Lung (tissue), 11 donors: ENCODE measurements at regions not wholly inside any gene's neighbourhood (a gene's known extent, or its start where the extent isn't known, plus 50 kb on each side); places are given as distances from the start of the nearest gene placed in this dataset.

Source experiments
- ATAC-seq: fragments of 200-7000 bp; cut with Tn5 transposase; one replicate; pipeline ENCODE4 v1.9.1; 2020; ENCODE audit warnings: moderate number of reproducible peaks; ENCODE audit not compliant: insufficient read depth, low FRiP score
- DNase-seq, 3 donors: peaks; one replicate each; pipeline ENCODE4 v3.0.0-alpha.2; 2013 to 2017
- H3K27ac ChIP-seq, 2 donors: one replicate each; pipeline ENCODE4 v1.5.1; 2013; ENCODE audit warnings: mild to moderate bottlenecking in 2 of 2, moderate library complexity in 2 of 2, control low read depth in 1 of 2, inconsistent platforms in 1 of 2, low read depth in 1 of 2, low read length in 1 of 2
- H3K27me3 ChIP-seq, 3 donors: one replicate each; pipeline ENCODE4 v1.5.1; 2013; ENCODE audit warnings: low read length in 2 of 3; ENCODE audit not compliant: control insufficient read depth in 3 of 3, insufficient read depth in 3 of 3
- H3K36me3 ChIP-seq, 4 donors: one replicate each; pipeline ENCODE4 v1.5.1; 2013; ENCODE audit warnings: low read length in 4 of 4, mild to moderate bottlenecking in 1 of 4, moderate library complexity in 1 of 4; ENCODE audit not compliant: control insufficient read depth in 4 of 4, insufficient read depth in 4 of 4
- H3K4me1 ChIP-seq, 5 donors: one replicate each; pipeline ENCODE4 v1.5.1; 2013; ENCODE audit warnings: low read length in 5 of 5, mild to moderate bottlenecking in 2 of 5, moderate library complexity in 1 of 5; ENCODE audit not compliant: control insufficient read depth in 5 of 5, insufficient read depth in 5 of 5
- H3K4me3 ChIP-seq: one replicate; pipeline ENCODE4 v1.5.1; 2013; ENCODE audit warnings: mild to moderate bottlenecking, control low read depth, moderate library complexity
- H3K9ac ChIP-seq, 2 donors: one replicate each; pipeline ENCODE4 v1.5.1; 2013; ENCODE audit warnings: low read length in 2 of 2, control low read depth in 1 of 2; ENCODE audit not compliant: insufficient read depth in 1 of 2
- H3K9me3 ChIP-seq, 4 donors: one replicate each; pipeline ENCODE4 v1.5.1; 2013; ENCODE audit warnings: low read length in 3 of 4, mild to moderate bottlenecking in 1 of 4, moderate library complexity in 1 of 4; ENCODE audit not compliant: control insufficient read depth in 4 of 4, insufficient read depth in 3 of 4
- WGBS, 2 donors: extraction: QIAGEN DNeasy Blood & Tissue Kit; methylation state at CpG; one replicate each; pipeline ENCODE4 v1.1.7; 2013; 5-methylcytosine and 5-hydroxymethylcytosine counted together
- TF ChIP-seq, protein P1 (sequence below): IDR thresholded peaks from 2 replicates; pipeline ENCODE4 v1.5.1; 2012; ENCODE audit warnings: mild to moderate bottlenecking; ENCODE audit errors: control extremely low read depth, extremely low read depth
- donor health status: control.
- donor health status: control.
- donor health status: Bipolar disorder and iron deficiency.
- donor health status: healthy.
- donor health status: DM: yes; HTN: yes; CAD: no.

- ATAC-seq (no peak), DNase-seq (no peak)
- TF ChIP-seq, protein P1, sequence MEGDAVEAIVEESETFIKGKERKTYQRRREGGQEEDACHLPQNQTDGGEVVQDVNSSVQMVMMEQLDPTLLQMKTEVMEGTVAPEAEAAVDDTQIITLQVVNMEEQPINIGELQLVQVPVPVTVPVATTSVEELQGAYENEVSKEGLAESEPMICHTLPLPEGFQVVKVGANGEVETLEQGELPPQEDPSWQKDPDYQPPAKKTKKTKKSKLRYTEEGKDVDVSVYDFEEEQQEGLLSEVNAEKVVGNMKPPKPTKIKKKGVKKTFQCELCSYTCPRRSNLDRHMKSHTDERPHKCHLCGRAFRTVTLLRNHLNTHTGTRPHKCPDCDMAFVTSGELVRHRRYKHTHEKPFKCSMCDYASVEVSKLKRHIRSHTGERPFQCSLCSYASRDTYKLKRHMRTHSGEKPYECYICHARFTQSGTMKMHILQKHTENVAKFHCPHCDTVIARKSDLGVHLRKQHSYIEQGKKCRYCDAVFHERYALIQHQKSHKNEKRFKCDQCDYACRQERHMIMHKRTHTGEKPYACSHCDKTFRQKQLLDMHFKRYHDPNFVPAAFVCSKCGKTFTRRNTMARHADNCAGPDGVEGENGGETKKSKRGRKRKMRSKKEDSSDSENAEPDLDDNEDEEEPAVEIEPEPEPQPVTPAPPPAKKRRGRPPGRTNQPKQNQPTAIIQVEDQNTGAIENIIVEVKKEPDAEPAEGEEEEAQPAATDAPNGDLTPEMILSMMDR = no peak
- 96 to 98% methylated on average over 1 of the region's 1 CpG for WGBS, 2 donors
- no peaks in the 10 kb centered on the region for H3K36me3 ChIP-seq
- H3K9me3 ChIP-seq = peaks cover 0 to 2% (median 0%) of the 10 kb centered on the region in 4 donors
- no peak overlapping the region for H3K27ac ChIP-seq
- H3K4me3 ChIP-seq = no peak overlapping the region
- peaks cover 0 to 3% (median 0%) of the 10 kb centered on the region in 5 donors for H3K4me1 ChIP-seq
- no peaks in the 10 kb centered on the region for H3K27me3 ChIP-seq
- H3K9ac ChIP-seq = no peak overlapping the region
These were observed 64.3 kb upstream of the TNC start for GRCh38 chr9:115182264-115182663.

DNA sequence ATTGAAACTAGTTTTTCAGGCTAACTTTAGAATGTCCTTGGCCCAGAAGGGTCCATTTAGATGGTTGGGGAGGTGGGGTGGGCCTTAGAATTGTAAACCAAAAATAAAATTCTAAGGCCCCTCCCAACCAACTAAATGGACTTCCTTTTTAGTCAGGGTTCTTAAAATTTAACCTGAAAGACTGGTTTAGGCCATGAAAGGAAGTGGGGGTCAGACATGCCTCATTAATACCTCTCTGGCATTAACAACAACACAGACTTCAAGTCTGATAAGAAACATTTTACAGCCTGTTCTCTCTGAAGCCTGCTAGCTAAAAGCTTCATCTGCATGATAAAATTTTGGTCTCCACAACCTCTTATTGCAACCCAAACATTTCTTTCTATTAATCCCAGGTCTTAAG is 65.5 kb upstream of the TNC start:
- Histone ChIP-seq H3K27me3 (no peaks in the 10 kb centered on the region), H3K4me3 (no peak overlapping the region)
- ATAC-seq = no peak

GRCh38 chr9:115189686-115190085 is 71.7 kb upstream of the TNC start:
- peaks cover 0 to 16% (median 2%) of the 10 kb centered on the region in 4 donors for H3K9me3 ChIP-seq
- DNase-seq (no peak), ATAC-seq (no peak)
- H3K4me1 ChIP-seq = peaks cover 0 to 6% (median 3%) of the 10 kb centered on the region in 5 donors
- 94 to 97% methylated on average over 2 of the region's 2 CpGs for WGBS, 2 donors
- H3K9ac ChIP-seq = no peak overlapping the region
- TF ChIP-seq, protein P1 = no peak
- H3K36me3 ChIP-seq = no peaks in the 10 kb centered on the region
- H3K27me3 ChIP-seq = no peaks in the 10 kb centered on the region
- no peak overlapping the region for H3K4me3 ChIP-seq
- H3K27ac ChIP-seq = no peak overlapping the region

More for the DNA sequence above, 65.5 kb upstream of the TNC start:
- Histone ChIP-seq H3K27ac (no peak overlapping the region), H3K9me3 (peaks cover 0 to 2% (median 0%) of the 10 kb centered on the region in 4 donors), H3K36me3 (no peaks in the 10 kb centered on the region), H3K9ac (no peak overlapping the region), H3K4me1 (peaks cover 0 to 3% (median 0%) of the 10 kb centered on the region in 5 donors)
- TF ChIP-seq, protein P1 = no peak
- DNase-seq = no peak

GRCh38 chr9:115191667-115192066 is 73.7 kb upstream of the TNC start:
- Histone ChIP-seq H3K27ac (no peak overlapping the region), H3K36me3 (no peaks in the 10 kb centered on the region), H3K9me3 (peaks cover 0 to 15% (median 5%) of the 10 kb centered on the region in 4 donors), H3K27me3 (no peaks in the 10 kb centered on the region), H3K9ac (no peak overlapping the region), H3K4me3 (no peak overlapping the region), H3K4me1 (peaks cover 0 to 14% (median 3%) of the 10 kb centered on the region in 5 donors)
- TF ChIP-seq, protein P1 = no peak
- DNase-seq (no peak), ATAC-seq (no peak)
- 86 to 96% methylated on average over 3 of the region's 3 CpGs for WGBS, 2 donors
